HG03460 (cell line): ENCODE measurements at regions not wholly inside any gene's neighbourhood (a gene's known extent, or its start where the extent isn't known, plus 50 kb on each side); places are given as distances from the start of the nearest gene placed in this dataset.
"Not testable (repeated sequence)": the region's sequence is repeated elsewhere in the genome, so short reads cannot be mapped to it uniquely, and the experiment has no call there.

Experiments
- ATAC-seq: cut with Tn5 transposase; IDR thresholded peaks from one replicate; pipeline ENCODE4 v1.9.1; 2021; ENCODE audit not compliant: unreplicated experiment

- no peak for ATAC-seq
These were observed 74.0 kb downstream of the MAB21L3 start for GRCh38 chr1:116185161-116185701.

- ATAC-seq = no peak
These were observed 78.3 kb downstream of the MAB21L3 start for GRCh38 chr1:116189481-116189880.

- no peak for ATAC-seq
These were observed 80.1 kb downstream of the MAB21L3 start for GRCh38 chr1:116191294-116191693.

DNA sequence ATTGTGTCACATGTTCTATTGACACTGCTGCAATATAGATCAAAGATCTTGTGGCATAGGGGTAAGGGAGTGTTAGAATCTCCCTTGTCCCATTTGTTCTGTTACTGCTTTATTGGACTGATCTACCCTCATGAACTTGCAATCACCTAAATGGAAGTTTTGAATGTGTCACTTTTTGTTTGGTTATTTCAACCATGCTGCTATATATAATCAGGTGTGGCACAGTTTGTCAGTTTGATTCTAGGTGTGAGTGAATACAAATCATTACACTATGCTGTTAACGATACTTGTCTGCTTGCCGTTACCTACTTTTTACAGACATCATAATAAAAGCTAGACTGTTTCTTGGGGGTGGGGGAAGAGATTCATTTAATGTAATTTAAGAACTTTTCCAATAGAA is 82.6 kb downstream of the MAB21L3 start:
- no peak for ATAC-seq

- ATAC-seq = no peak
These were observed 83.4 kb downstream of the MAB21L3 start for GRCh38 chr1:116194568-116194967.

GRCh38 chr1:116195077-116195868 is 84.1 kb downstream of the MAB21L3 start:
- ATAC-seq = no peak

DNA sequence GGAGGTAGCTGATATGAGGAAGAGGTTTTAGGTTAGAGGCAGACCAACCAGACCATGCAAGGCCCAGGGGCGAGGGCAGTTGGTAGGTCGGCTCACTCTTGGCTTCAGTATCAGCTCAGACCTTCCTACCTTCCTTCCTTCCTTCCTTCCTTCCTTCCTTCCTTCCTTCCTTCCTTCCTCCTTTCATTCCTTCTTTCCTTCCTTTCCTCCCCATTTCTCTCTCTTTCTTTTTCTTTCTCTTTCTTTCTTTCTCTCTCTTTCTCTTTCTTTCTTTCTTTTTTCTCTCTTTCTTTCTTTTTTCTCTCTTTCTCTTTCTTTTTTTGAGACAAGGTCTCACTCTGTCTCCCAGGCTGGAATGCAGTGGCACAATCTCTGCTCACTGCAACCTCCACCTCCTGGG is 89.1 kb downstream of the MAB21L3 start:
- not testable (repeated sequence) for ATAC-seq

- ATAC-seq = no peak
These were observed 90.7 kb downstream of the MAB21L3 start for GRCh38 chr1:116201911-116202310.

- no peak for ATAC-seq
These were observed 92.1 kb downstream of the MAB21L3 start for GRCh38 chr1:116203181-116203723.

- ATAC-seq = no peak
These were observed 92.7 kb downstream of the MAB21L3 start for GRCh38 chr1:116203920-116204319.

GRCh38 chr1:116205941-116206679 is 94.9 kb downstream of the MAB21L3 start:
- ATAC-seq = no peak

- ATAC-seq = no peak
These were observed 96.0 kb downstream of the MAB21L3 start for GRCh38 chr1:116207126-116207735.

- no peak for ATAC-seq
These were observed 96.9 kb downstream of the MAB21L3 start for GRCh38 chr1:116208136-116208535.

DNA sequence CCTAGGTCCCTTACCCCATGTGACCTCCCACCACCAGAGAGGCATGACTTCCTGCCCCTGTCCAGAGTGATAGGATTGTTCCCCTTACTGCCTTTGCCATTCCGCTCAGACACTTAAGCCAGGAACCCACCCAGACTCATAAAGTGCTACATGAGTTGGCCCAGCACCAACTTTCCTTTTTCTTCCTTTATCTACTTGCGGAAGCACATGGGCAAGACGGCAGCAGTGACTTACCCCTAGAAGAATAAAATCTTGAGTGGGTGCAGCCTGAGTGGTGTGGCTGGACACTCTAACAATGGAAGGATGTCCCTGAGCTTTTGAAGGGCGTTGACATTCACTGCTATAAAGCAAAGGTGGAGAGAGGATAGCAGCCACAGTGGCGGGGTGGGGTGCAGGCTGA is 100.1 kb downstream of the MAB21L3 start:
- ATAC-seq = no peak

GRCh38 chr1:116218922-116219321 is 107.7 kb downstream of the MAB21L3 start:
- no peak for ATAC-seq

GRCh38 chr1:116219651-116220434 is 108.6 kb downstream of the MAB21L3 start:
- no peak for ATAC-seq

GRCh38 chr1:116224111-116224510 is 112.9 kb downstream of the MAB21L3 start:
- ATAC-seq = no peak

GRCh38 chr1:116224561-116224960 is 113.4 kb downstream of the MAB21L3 start:
- no peak for ATAC-seq

DNA sequence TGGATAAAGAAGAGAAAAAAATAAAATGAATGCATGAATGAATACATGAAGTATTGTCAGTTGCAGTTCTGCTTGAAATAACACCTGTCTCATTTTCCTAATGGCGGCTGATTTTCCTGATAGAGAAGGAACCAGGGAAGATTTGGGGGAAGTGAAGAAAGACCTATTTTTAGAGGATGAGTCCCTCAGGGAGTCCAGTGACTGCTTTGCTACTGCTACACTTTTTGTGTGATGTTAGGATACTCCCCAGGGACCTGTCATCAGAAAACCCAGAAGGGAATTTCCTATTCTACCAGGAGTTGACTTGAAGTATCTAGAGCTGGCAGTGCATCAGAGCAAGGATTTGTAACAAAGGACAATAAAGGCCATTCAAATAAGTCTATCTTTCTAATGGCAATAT is 114.8 kb downstream of the MAB21L3 start:
- no peak for ATAC-seq

- ATAC-seq = no peak
These were observed 117.3 kb downstream of the MAB21L3 start for GRCh38 chr1:116228511-116228910.

DNA sequence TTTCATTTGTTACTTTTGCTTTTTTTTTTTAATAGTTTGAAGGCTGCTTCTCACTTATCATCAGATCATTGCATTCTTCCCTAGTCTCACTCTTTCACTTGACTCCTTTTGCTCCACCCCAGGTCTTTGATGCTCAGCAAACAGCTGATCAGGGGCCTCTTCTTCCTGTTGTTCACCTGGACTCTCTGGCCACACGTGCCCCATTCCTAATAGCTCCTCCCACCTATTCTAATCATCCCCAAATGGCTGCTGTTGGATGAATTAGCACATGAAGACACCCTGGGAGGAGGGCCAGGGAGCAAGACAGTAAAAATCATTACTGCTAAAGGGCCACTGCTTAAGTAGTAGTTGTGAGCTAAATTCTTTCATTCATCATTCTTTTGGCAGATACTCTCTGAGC is 119.5 kb downstream of the MAB21L3 start:
- ATAC-seq = no peak
